ENCODE measurements at regions not wholly inside any gene's neighbourhood (a gene's known extent, or its start where the extent isn't known, plus 50 kb on each side); places are given as distances from the start of the nearest gene placed in this dataset.

- no peaks in the 10 kb centered on the region for H4K20me1 ChIP-seq (ENCODE audit: insufficient read depth)
- no peak overlapping the region; the same call in 1 of the 2 replicates for H2AFZ ChIP-seq
- TF ChIP-seq EZH2 (IDR thresholded peaks at IDR 0.05; ENCODE audit: low read depth), result no peak
- no peak for TF ChIP-seq CTCF (conservative IDR thresholded peaks at IDR 0.05)
- no peaks in the 10 kb centered on the region for H3K9me3 ChIP-seq (ENCODE audit: insufficient read depth, low read depth)
- intact Hi-C loops (cut with micrococcal nuclease; ENCODE audit: unreplicated experiment), result no loop called here
- H3F3A ChIP-seq (ENCODE audit: insufficient read depth, low read depth), result peaks cover 47% of the 10 kb centered on the region
- no peak for DNase-seq
- peaks cover 80% of the 10 kb centered on the region for H3K4me1 ChIP-seq (replicated peaks; ENCODE audit: insufficient read depth)
- H3K4me3 ChIP-seq, result no peak overlapping the region
- no peaks in the 10 kb centered on the region for H3K27me3 ChIP-seq (ENCODE audit: insufficient read depth, low read depth)
- no peaks in the 10 kb centered on the region for H3K79me2 ChIP-seq (ENCODE audit: low read depth)
- peak overlapping the region; percentile 28 for H3K27ac ChIP-seq
- H3K4me2 ChIP-seq, result peak overlapping the region; percentile 27
- H3K36me3 ChIP-seq (ENCODE audit: low read depth), result no peaks in the 10 kb centered on the region
- no TSS peak for BruUV-seq (replicated peaks)
- no peaks in the 10 kb centered on the region for H3K9me2 ChIP-seq (ENCODE audit: insufficient read depth)
- CTCF ChIA-PET, result interaction anchor here (0.6 kb wide), 1 partner anchor 16 kb away, joined by 3 read pairs; no protein-coding TSS in a partner anchor
- POLR2A ChIA-PET (ENCODE audit: unreplicated experiment), result interaction anchor here (0.7 to 0.8 kb wide), 2 partner anchors 16 to 21 kb away, joined by 3 to 7 read pairs; no protein-coding TSS in a partner anchor
Measured at GRCh38 chr1:209412036-209412435, 171.5 kb upstream of the CAMK1G start.

- POLR2A ChIA-PET (ENCODE audit: unreplicated experiment), result interaction anchor here (0.7 to 1.0 kb wide), 3 partner anchors 16 to 21 kb away, joined by 3 to 7 read pairs (median 5); no protein-coding TSS in a partner anchor
- intact Hi-C loops (cut with micrococcal nuclease; ENCODE audit: unreplicated experiment), result no loop called here
- no peaks in the 10 kb centered on the region for H4K20me1 ChIP-seq (ENCODE audit: insufficient read depth)
- no peak overlapping the region for H3K4me2 ChIP-seq
- no peak overlapping the region for H3K4me3 ChIP-seq
- CTCF ChIA-PET, result interaction anchor here (0.5 kb wide), 1 partner anchor 15 kb away, joined by 8 read pairs; no protein-coding TSS in a partner anchor
- H3K9me3 ChIP-seq (ENCODE audit: insufficient read depth, low read depth), result no peaks in the 10 kb centered on the region
- no peaks in the 10 kb centered on the region for H3K36me3 ChIP-seq (ENCODE audit: low read depth)
- no peak for DNase-seq
- peaks cover 76% of the 10 kb centered on the region for H3K4me1 ChIP-seq (replicated peaks; ENCODE audit: insufficient read depth)
- no peak for TF ChIP-seq CTCF (conservative IDR thresholded peaks at IDR 0.05)
- TF ChIP-seq EZH2 (IDR thresholded peaks at IDR 0.05; ENCODE audit: low read depth), result no peak
- H3K27ac ChIP-seq, result peak overlapping the region; percentile 28; the same call in 1 of the 2 replicates
- H3K79me2 ChIP-seq (ENCODE audit: low read depth), result no peaks in the 10 kb centered on the region
- BruUV-seq (replicated peaks), result no TSS peak
- peaks cover 47% of the 10 kb centered on the region for H3F3A ChIP-seq (ENCODE audit: insufficient read depth, low read depth)
- H3K27me3 ChIP-seq (ENCODE audit: insufficient read depth, low read depth), result no peaks in the 10 kb centered on the region
- no peaks in the 10 kb centered on the region for H3K9me2 ChIP-seq (ENCODE audit: insufficient read depth)
- H2AFZ ChIP-seq, result no peak overlapping the region
Measured at GRCh38 chr1:209412566-209412965, 170.9 kb upstream of the CAMK1G start.

GRCh38 chr1:209413062-209413461 is 170.5 kb upstream of the CAMK1G start:
- Histone ChIP-seq H3K27me3 (ENCODE audit: insufficient read depth, low read depth) (no peaks in the 10 kb centered on the region), H3K4me3 (no peak overlapping the region), H3K4me1 (replicated peaks; ENCODE audit: insufficient read depth) (peaks cover 72% of the 10 kb centered on the region), H3K36me3 (ENCODE audit: low read depth) (no peaks in the 10 kb centered on the region), H3K9me3 (ENCODE audit: insufficient read depth, low read depth) (no peaks in the 10 kb centered on the region), H3F3A (ENCODE audit: insufficient read depth, low read depth) (peaks cover 47% of the 10 kb centered on the region), H3K79me2 (ENCODE audit: low read depth) (no peaks in the 10 kb centered on the region), H4K20me1 (ENCODE audit: insufficient read depth) (no peaks in the 10 kb centered on the region), H3K4me2 (no peak overlapping the region), H3K27ac (no peak overlapping the region), H3K9me2 (ENCODE audit: insufficient read depth) (no peaks in the 10 kb centered on the region), H2AFZ (no peak overlapping the region)
- no TSS peak for BruUV-seq (replicated peaks)
- DNase-seq, result no peak
- CTCF ChIA-PET, result interaction anchor here (0.5 kb wide), 1 partner anchor 15 kb away, joined by 8 read pairs; no protein-coding TSS in a partner anchor
- POLR2A ChIA-PET (ENCODE audit: unreplicated experiment), result interaction anchor here (1.0 kb wide), 1 partner anchor 15 kb away, joined by 5 read pairs; no protein-coding TSS in a partner anchor
- intact Hi-C loops (cut with micrococcal nuclease; ENCODE audit: unreplicated experiment), result no loop called here
- no peak for TF ChIP-seq CTCF (conservative IDR thresholded peaks at IDR 0.05)
- no peak for TF ChIP-seq EZH2 (IDR thresholded peaks at IDR 0.05; ENCODE audit: low read depth)

Data from PC-9 (cell line).